IMR-90 (cell line): ENCODE measurements at regions not wholly inside any gene's neighbourhood (a gene's known extent, or its start where the extent isn't known, plus 50 kb on each side); places are given as distances from the start of the nearest gene placed in this dataset.

Experiments
- ATAC-seq: fragments of 200-7000 bp; cut with Tn5 transposase; 2 replicates; pipeline ENCODE4 v1.9.1; 2020; ENCODE audit warnings: low read depth, mild to moderate bottlenecking, moderate library complexity
- BruUV-seq: library from RNA; stranded (reverse); fragments of 400-500 nt; replicated peaks from 2 replicates; lab custom pipeline; 2021; lab: Mats Ljungman, UMichigan
- CTCF ChIA-PET: fragments of 300-600 bp; formaldehyde crosslinking; extraction: SDS; loops from one replicate; lab custom pipeline; 2021; ENCODE audit warnings: antibody characterized with exemption; lab: Yijun Ruan, JAX
- POLR2A ChIA-PET: fragments of 300-600 bp; sonication (Branson Sonifier 250); formaldehyde crosslinking; loops from one replicate; lab custom pipeline; 2022; ENCODE audit warnings: antibody characterized with exemption; ENCODE audit not compliant: unreplicated experiment; lab: Charles Lee
- DNase-seq: peaks from one replicate; pipeline ENCODE4 v3.0.0; 2013
- H2AFZ ChIP-seq: replicated peaks from 2 replicates; pipeline ENCODE3; 2013; ENCODE audit warnings: low read length, mild to moderate bottlenecking; ENCODE audit not compliant: poor library complexity
- H2AK5ac ChIP-seq: 2 replicates; pipeline ENCODE4 v1.6.1; 2013; ENCODE audit warnings: low read depth, low read length, inconsistent platforms
- H2AK9ac ChIP-seq: replicated peaks from 2 replicates; pipeline ENCODE3; 2013; ENCODE audit warnings: mild to moderate bottlenecking, low read depth, low read length, moderate library complexity; ENCODE audit not compliant: poor library complexity
- H2BK120ac ChIP-seq: 2 replicates; pipeline ENCODE4 v1.6.1; 2013; ENCODE audit warnings: low read depth, low read length, inconsistent platforms
- H2BK15ac ChIP-seq: 3 replicates; pipeline ENCODE4 v1.6.1; 2013; ENCODE audit warnings: low read depth, low read length, inconsistent platforms
- H2BK20ac ChIP-seq: 2 replicates; pipeline ENCODE4 v1.6.1; 2013; ENCODE audit warnings: low read depth, mild to moderate bottlenecking, inconsistent platforms, low read length, moderate library complexity
- H2BK5ac ChIP-seq: 2 replicates; pipeline ENCODE4 v1.6.1; 2013; ENCODE audit warnings: mild to moderate bottlenecking, low read depth, low read length, inconsistent platforms; ENCODE audit not compliant: poor library complexity, severe bottlenecking
- H3K14ac ChIP-seq: replicated peaks from 2 replicates; pipeline ENCODE4 v1.6.1; 2013; ENCODE audit warnings: low read depth, low read length, inconsistent platforms
- H3K18ac ChIP-seq: 2 replicates; pipeline ENCODE4 v1.6.1; 2013; ENCODE audit warnings: low read depth, low read length, control low read depth
- H3K23ac ChIP-seq: 2 replicates; pipeline ENCODE4 v1.6.1; 2013; ENCODE audit warnings: low read depth, low read length, inconsistent platforms
- H3K27ac ChIP-seq: 2 replicates; pipeline ENCODE4 v1.5.1; 2013; ENCODE audit warnings: mild to moderate bottlenecking, control low read depth, low read length; ENCODE audit not compliant: insufficient read depth
- H3K27me3 ChIP-seq: 2 replicates; pipeline ENCODE4 v1.6.1; 2013; ENCODE audit warnings: low read length; ENCODE audit not compliant: control insufficient read depth, insufficient read depth
- H3K36me3 ChIP-seq: 2 replicates; pipeline ENCODE4 v1.6.1; 2013; ENCODE audit warnings: low read length, mixed read lengths; ENCODE audit not compliant: control insufficient read depth, insufficient read depth
- H3K4ac ChIP-seq: 2 replicates; pipeline ENCODE4 v1.6.1; 2013; ENCODE audit warnings: low read depth, low read length, inconsistent platforms
- H3K4me1 ChIP-seq: 2 replicates; pipeline ENCODE4 v1.6.1; 2013; ENCODE audit warnings: low read length, mixed read lengths; ENCODE audit not compliant: control insufficient read depth, insufficient read depth
- H3K4me2 ChIP-seq: 2 replicates; pipeline ENCODE4 v1.6.1; 2013; ENCODE audit warnings: low read depth, mild to moderate bottlenecking, control low read depth, low read length, moderate library complexity
- H3K4me3 ChIP-seq: 2 replicates; pipeline ENCODE4 v1.5.1; 2013; ENCODE audit warnings: low read depth, mild to moderate bottlenecking, control low read depth, low read length, moderate library complexity; ENCODE audit not compliant: insufficient read depth
- H3K56ac ChIP-seq: 2 replicates; pipeline ENCODE4 v1.6.1; 2013; ENCODE audit warnings: low read length, inconsistent platforms; ENCODE audit not compliant: insufficient read depth; ENCODE audit errors: extremely low read depth
- H3K79me1 ChIP-seq, 2 experiments: 2 replicates each; pipeline ENCODE4 v1.6.1; 2013; ENCODE audit warnings: low read length in 2 of 2, inconsistent platforms in 1 of 2, low read depth in 1 of 2
- H3K9ac ChIP-seq: 2 replicates; pipeline ENCODE4 v1.6.1; 2013; ENCODE audit warnings: low read depth, low read length, control low read depth
- H3K9me1 ChIP-seq: 2 replicates; pipeline ENCODE4 v1.6.1; 2013; ENCODE audit warnings: low read length, inconsistent platforms; ENCODE audit not compliant: insufficient read depth
- H3K9me3 ChIP-seq: 2 replicates; pipeline ENCODE4 v1.6.1; 2013; ENCODE audit warnings: low read length; ENCODE audit not compliant: control insufficient read depth, insufficient read depth
- H4K20me1 ChIP-seq: 2 replicates; pipeline ENCODE4 v1.6.1; 2013; ENCODE audit warnings: low read length, inconsistent platforms; ENCODE audit not compliant: insufficient read depth
- H4K5ac ChIP-seq: 2 replicates; pipeline ENCODE4 v1.6.1; 2013; ENCODE audit warnings: mild to moderate bottlenecking, low read depth, low read length, control low read depth
- H4K8ac ChIP-seq, 2 experiments: 2 replicates each; pipeline ENCODE4 v1.6.1; 2013; ENCODE audit warnings: low read depth in 2 of 2, low read length in 2 of 2, control low read depth in 1 of 2, inconsistent platforms in 1 of 2
- H4K91ac ChIP-seq: 2 replicates; pipeline ENCODE4 v1.6.1; 2013; ENCODE audit warnings: low read depth, low read length, inconsistent platforms; ENCODE audit not compliant: insufficient read depth
- BHLHE40 ChIP-seq: fragments of 150-350 bp; IDR thresholded peaks from 2 replicates; pipeline ENCODE4 v1.6.1; 2016; ENCODE audit warnings: mild to moderate bottlenecking, low read depth, low read length
- CHD1 ChIP-seq: IDR thresholded peaks from 2 replicates; pipeline ENCODE4 v1.6.1; 2012; ENCODE audit warnings: low read depth, low read length, improper control_type of control experiment
- CTCF ChIP-seq: conservative IDR thresholded peaks from 2 replicates; pipeline ENCODE4 v1.5.1; 2012; ENCODE audit warnings: mild to moderate bottlenecking, low read depth, low read length, improper control_type of control experiment
- ELK1 ChIP-seq: fragments of 150-350 bp; IDR thresholded peaks from 2 replicates; pipeline ENCODE4 v1.6.1; 2016; ENCODE audit warnings: low read depth, mild to moderate bottlenecking, low read length, moderate library complexity, borderline replicate concordance
- FOS ChIP-seq: fragments of 150-350 bp; IDR thresholded peaks from 2 replicates; pipeline ENCODE4 v1.6.1; 2016; ENCODE audit warnings: low read depth, low read length
- MAFK ChIP-seq: IDR thresholded peaks from 2 replicates; pipeline ENCODE4 v1.6.1; 2012; ENCODE audit warnings: low read depth, low read length, improper control_type of control experiment
- MAZ ChIP-seq: IDR thresholded peaks from 2 replicates; pipeline ENCODE4 v1.6.1; 2012; ENCODE audit warnings: low read depth, mild to moderate bottlenecking, low read length, improper control_type of control experiment, moderate library complexity, borderline replicate concordance
- MXI1 ChIP-seq: IDR thresholded peaks from 2 replicates; pipeline ENCODE4 v1.6.1; 2012; ENCODE audit warnings: low read depth, mild to moderate bottlenecking, low read length, moderate library complexity, borderline replicate concordance
- NFE2L2 ChIP-seq: fragments of 150-350 bp; IDR thresholded peaks from 2 replicates; pipeline ENCODE4 v1.6.1; 2016; ENCODE audit warnings: low read depth, mild to moderate bottlenecking, low read length
- RAD21 ChIP-seq: IDR thresholded peaks from 2 replicates; pipeline ENCODE4 v1.6.1; 2012; ENCODE audit warnings: low read length, improper control_type of control experiment
- RCOR1 ChIP-seq: IDR thresholded peaks from 2 replicates; pipeline ENCODE4 v1.6.1; 2012; ENCODE audit warnings: mild to moderate bottlenecking, low read length, improper control_type of control experiment; ENCODE audit not compliant: insufficient replicate concordance
- USF2 ChIP-seq: fragments of 150-350 bp; IDR thresholded peaks from 2 replicates; pipeline ENCODE4 v1.6.1; 2017; ENCODE audit warnings: mild to moderate bottlenecking, antibody characterized with exemption, low read length, low read depth
- WGBS, 2 experiments: methylation state at CpG; one replicate each; pipeline versions ENCODE4 v1.1.5 to v1.1.7; 2013; ENCODE audit warnings: missing lambda C conversion rate in 2 of 2; ENCODE audit not compliant: insufficient read length in 1 of 2; ENCODE audit errors: extremely low coverage in 2 of 2; 5-methylcytosine and 5-hydroxymethylcytosine counted together
- dilution Hi-C: fragments of 300-500 bp; cut with HindIII; formaldehyde crosslinking; loops from one replicate; pipeline ENCODE4 v1.14.3; 2018; ENCODE audit warnings: low sequenced_read_pairs; ENCODE audit not compliant: unreplicated experiment
- in situ Hi-C: fragments of 300-500 bp; cut with MboI; formaldehyde crosslinking; loops from 3 replicates; pipeline ENCODE4 v1.14.3; 2019; ENCODE audit warnings: low sequenced_read_pairs, inconsistent platforms, mixed read lengths
- intact Hi-C: fragments of 100-400 bp; cut with micrococcal nuclease; formaldehyde crosslinking; loops from 2 replicates; pipeline ENCODE4 v1.10.0; 2022

- BruUV-seq = no TSS peak
- Histone ChIP-seq H2AFZ (no peak overlapping the region), H3K56ac (no peak overlapping the region), H4K91ac (no peak overlapping the region), H4K20me1 (no peaks in the 10 kb centered on the region), H3K9me3 (no peaks in the 10 kb centered on the region), H3K23ac (no peak overlapping the region), H2BK20ac (no peak overlapping the region), H3K79me1 (no peaks in the 10 kb centered on the region), H4K8ac (no peak overlapping the region), H3K27ac (no peak overlapping the region), H3K27me3 (no peaks in the 10 kb centered on the region), H3K4me3 (no peak overlapping the region), H2AK9ac (no peak overlapping the region), H3K9ac (no peak overlapping the region), H3K14ac (no peak overlapping the region), H2BK5ac (no peak overlapping the region), H2BK15ac (no peak overlapping the region), H2AK5ac (no peak overlapping the region; the same call in 1 of the 2 replicates), H3K18ac (no peak overlapping the region), H2BK120ac (no peak overlapping the region), H3K36me3 (no peaks in the 10 kb centered on the region), H3K4ac (no peak overlapping the region), H4K5ac (no peak overlapping the region), H3K4me1 (no peaks in the 10 kb centered on the region), H3K9me1 (no peaks in the 10 kb centered on the region), H3K4me2 (no peak overlapping the region)
- WGBS, 2 experiments = no CpG with 5 or more reads among the region's 2 CpGs
- no peak for TF ChIP-seq CTCF
- no peak for TF ChIP-seq USF2
- TF ChIP-seq FOS = no peak
- TF ChIP-seq RCOR1 = no peak
- TF ChIP-seq NFE2L2 = no peak
- TF ChIP-seq RAD21 = no peak
- TF ChIP-seq MAZ = no peak
- TF ChIP-seq BHLHE40 = no peak
- TF ChIP-seq ELK1 = no peak
- TF ChIP-seq CHD1 = no peak
- TF ChIP-seq MXI1 = no peak
- TF ChIP-seq MAFK = no peak
- dilution Hi-C loops (no loop called here), in situ Hi-C loops (no loop called here), intact Hi-C loops (no loop called here)
- CTCF ChIA-PET = no interaction called here
- POLR2A ChIA-PET = no interaction called here
- no peak for ATAC-seq
- DNase-seq = no peak
Measured at GRCh38 chr21:28580585-28580984, 412.1 kb downstream of the LTN1 start.
